ENCODE measurements at regions not wholly inside any gene's neighbourhood (a gene's known extent, or its start where the extent isn't known, plus 50 kb on each side); places are given as distances from the start of the nearest gene placed in this dataset.

DNA sequence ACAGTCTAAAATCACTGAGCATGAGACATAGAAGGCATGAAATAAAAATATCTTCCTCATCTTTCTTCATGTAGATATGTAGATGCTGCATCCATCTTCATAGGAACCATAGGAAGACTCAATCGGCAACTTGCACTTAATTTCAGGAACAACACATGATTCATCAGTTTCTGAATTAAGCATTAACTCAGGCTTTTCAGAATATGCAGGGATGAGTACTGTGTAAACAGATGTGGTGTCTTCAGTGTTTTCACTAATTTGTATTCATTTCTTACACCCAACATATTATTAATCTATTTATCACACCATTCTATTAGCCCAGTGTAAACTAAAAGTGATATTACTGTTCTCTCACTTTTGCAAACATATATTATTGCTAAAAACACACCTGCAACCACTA is 305.9 kb upstream of the DAB2 start:
- no peak for TF ChIP-seq POLR2A (IDR thresholded peaks at IDR 0.05)
- TF ChIP-seq, protein P1, sequence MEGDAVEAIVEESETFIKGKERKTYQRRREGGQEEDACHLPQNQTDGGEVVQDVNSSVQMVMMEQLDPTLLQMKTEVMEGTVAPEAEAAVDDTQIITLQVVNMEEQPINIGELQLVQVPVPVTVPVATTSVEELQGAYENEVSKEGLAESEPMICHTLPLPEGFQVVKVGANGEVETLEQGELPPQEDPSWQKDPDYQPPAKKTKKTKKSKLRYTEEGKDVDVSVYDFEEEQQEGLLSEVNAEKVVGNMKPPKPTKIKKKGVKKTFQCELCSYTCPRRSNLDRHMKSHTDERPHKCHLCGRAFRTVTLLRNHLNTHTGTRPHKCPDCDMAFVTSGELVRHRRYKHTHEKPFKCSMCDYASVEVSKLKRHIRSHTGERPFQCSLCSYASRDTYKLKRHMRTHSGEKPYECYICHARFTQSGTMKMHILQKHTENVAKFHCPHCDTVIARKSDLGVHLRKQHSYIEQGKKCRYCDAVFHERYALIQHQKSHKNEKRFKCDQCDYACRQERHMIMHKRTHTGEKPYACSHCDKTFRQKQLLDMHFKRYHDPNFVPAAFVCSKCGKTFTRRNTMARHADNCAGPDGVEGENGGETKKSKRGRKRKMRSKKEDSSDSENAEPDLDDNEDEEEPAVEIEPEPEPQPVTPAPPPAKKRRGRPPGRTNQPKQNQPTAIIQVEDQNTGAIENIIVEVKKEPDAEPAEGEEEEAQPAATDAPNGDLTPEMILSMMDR (IDR thresholded peaks at IDR 0.05): no peak

All from heart left ventricle (tissue), 13 donors.